PC-3 (cell line): ENCODE measurements at regions not wholly inside any gene's neighbourhood (a gene's known extent, or its start where the extent isn't known, plus 50 kb on each side); places are given as distances from the start of the nearest gene placed in this dataset.

Experiments
- EZH2phosphoT487 ChIP-seq: fragments of 300-600 bp; sonication (generic); IDR thresholded peaks from 2 replicates; pipeline ENCODE4 v1.6.1; 2018; ENCODE audit warnings: mild to moderate bottlenecking, antibody characterized with exemption, low read length, borderline replicate concordance
- TF ChIP-seq, protein P1 (sequence below): fragments of 300-600 bp; sonication (generic); conservative IDR thresholded peaks from 2 replicates; pipeline ENCODE4 v1.5.1; 2017; ENCODE audit warnings: antibody characterized with exemption, low read depth, mild to moderate bottlenecking, low read length

GRCh38 chr14:96960598-96961116 lies 163.5 kb downstream of the VRK1 start:
- TF ChIP-seq, protein P1, sequence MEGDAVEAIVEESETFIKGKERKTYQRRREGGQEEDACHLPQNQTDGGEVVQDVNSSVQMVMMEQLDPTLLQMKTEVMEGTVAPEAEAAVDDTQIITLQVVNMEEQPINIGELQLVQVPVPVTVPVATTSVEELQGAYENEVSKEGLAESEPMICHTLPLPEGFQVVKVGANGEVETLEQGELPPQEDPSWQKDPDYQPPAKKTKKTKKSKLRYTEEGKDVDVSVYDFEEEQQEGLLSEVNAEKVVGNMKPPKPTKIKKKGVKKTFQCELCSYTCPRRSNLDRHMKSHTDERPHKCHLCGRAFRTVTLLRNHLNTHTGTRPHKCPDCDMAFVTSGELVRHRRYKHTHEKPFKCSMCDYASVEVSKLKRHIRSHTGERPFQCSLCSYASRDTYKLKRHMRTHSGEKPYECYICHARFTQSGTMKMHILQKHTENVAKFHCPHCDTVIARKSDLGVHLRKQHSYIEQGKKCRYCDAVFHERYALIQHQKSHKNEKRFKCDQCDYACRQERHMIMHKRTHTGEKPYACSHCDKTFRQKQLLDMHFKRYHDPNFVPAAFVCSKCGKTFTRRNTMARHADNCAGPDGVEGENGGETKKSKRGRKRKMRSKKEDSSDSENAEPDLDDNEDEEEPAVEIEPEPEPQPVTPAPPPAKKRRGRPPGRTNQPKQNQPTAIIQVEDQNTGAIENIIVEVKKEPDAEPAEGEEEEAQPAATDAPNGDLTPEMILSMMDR = no peak
- no peak for TF ChIP-seq EZH2phosphoT487
